GM12872 (cell line): ENCODE measurements at regions not wholly inside any gene's neighbourhood (a gene's known extent, or its start where the extent isn't known, plus 50 kb on each side); places are given as distances from the start of the nearest gene placed in this dataset.

Experiments
- TF ChIP-seq, protein P1 (sequence below): IDR thresholded peaks from 3 replicates; pipeline ENCODE4 v1.5.1; 2011; ENCODE audit warnings: low read depth, mild to moderate bottlenecking, low read length, moderate library complexity; ENCODE audit not compliant: insufficient read depth

DNA sequence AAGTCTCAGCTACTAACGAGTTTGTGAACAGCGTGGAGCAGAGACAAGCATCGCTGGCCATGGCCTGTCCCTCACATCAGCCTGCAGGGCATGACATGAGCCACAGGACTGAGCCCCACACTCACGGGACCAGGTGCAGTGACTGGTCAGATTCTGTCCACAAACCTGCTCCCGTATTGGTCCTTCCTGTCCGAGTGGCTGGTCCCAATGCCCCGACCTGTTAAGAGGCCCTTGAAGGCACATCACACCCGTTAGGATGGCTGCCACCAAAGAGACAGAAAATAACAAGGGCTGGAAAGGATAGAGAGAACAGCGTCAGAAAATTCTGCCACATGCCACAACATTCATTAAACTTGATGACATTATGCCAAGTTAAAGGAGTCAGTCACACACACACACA is 403.2 kb upstream of the MYT1L start:
- TF ChIP-seq, protein P1, sequence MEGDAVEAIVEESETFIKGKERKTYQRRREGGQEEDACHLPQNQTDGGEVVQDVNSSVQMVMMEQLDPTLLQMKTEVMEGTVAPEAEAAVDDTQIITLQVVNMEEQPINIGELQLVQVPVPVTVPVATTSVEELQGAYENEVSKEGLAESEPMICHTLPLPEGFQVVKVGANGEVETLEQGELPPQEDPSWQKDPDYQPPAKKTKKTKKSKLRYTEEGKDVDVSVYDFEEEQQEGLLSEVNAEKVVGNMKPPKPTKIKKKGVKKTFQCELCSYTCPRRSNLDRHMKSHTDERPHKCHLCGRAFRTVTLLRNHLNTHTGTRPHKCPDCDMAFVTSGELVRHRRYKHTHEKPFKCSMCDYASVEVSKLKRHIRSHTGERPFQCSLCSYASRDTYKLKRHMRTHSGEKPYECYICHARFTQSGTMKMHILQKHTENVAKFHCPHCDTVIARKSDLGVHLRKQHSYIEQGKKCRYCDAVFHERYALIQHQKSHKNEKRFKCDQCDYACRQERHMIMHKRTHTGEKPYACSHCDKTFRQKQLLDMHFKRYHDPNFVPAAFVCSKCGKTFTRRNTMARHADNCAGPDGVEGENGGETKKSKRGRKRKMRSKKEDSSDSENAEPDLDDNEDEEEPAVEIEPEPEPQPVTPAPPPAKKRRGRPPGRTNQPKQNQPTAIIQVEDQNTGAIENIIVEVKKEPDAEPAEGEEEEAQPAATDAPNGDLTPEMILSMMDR: no peak

GRCh38 chr2:2733818-2734217 is 402.7 kb upstream of the MYT1L start:
- TF ChIP-seq, protein P1: no peak

DNA sequence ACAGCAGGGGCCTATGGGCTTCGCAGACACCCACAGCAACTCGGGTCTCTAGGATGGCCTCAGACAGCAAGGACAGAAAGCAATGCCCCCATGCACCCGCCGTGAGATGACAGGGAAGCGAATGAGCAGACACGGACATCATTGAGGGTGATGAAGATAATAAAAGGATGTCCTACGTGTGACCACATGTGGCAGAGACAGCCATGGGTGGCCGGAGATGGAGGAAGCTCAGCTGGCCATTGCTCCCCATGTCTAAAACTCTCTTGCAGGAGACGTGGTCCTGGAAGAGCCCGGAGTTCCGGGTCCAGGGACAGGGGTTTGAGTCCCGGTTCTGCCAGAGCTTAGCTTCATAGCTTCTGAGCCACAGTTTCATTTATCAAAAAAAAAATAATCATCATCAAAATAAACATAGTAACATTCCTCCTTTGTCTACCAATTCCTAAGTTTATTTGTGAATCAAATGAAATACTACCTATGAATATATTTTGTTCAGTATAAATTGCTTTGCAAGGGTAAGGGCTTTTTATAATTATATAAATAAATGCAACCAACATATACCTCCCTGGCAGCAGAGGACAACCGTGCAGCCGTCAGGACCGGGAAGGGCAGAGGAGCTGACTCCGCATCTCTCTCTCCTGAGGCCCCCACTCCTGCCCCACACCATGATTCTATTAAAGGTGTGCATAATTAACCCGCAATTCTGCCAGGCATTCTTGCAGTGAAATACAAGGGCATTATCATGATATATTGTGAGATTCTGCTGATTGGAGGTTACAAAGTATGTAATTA is 401.4 kb upstream of the MYT1L start:
- TF ChIP-seq, protein P1: no peak

GRCh38 chr2:2731816-2732284 is 400.8 kb upstream of the MYT1L start:
- TF ChIP-seq, protein P1: no peak

- TF ChIP-seq, protein P1: no peak
Measured at GRCh38 chr2:2731101-2731815, 400.2 kb upstream of the MYT1L start.

GRCh38 chr2:2730301-2730833 is 399.3 kb upstream of the MYT1L start:
- TF ChIP-seq, protein P1: no peak

- TF ChIP-seq, protein P1: no peak
Measured at GRCh38 chr2:2729246-2729645, 398.2 kb upstream of the MYT1L start.
